SU-DHL-6 (cell line): ENCODE measurements at regions not wholly inside any gene's neighbourhood (a gene's known extent, or its start where the extent isn't known, plus 50 kb on each side); places are given as distances from the start of the nearest gene placed in this dataset.

Experiments used
- H2AFZ ChIP-seq: fragments of 200-600 bp; sonication (generic); 2 replicates; pipeline ENCODE4 v1.6.1; 2014; ENCODE audit warnings: low read depth, mild to moderate bottlenecking, moderate library complexity, mixed read lengths, antibody characterized with exemption, low read length; ENCODE audit not compliant: severe bottlenecking
- H3F3A ChIP-seq: fragments of 200-600 bp; shearing (Covaris generic); 2 replicates; pipeline ENCODE4 v1.6.0; 2016; ENCODE audit warnings: antibody characterized with exemption, mild to moderate bottlenecking; ENCODE audit not compliant: insufficient read depth
- H3K27ac ChIP-seq: fragments of 200-600 bp; sonication (generic); 2 replicates; pipeline ENCODE4 v1.5.1; 2016; ENCODE audit warnings: low read depth, mild to moderate bottlenecking, low read length, moderate library complexity, mixed read lengths
- H3K27me3 ChIP-seq: fragments of 200-600 bp; sonication (generic), shearing (Covaris generic); 2 replicates; pipeline ENCODE4 v1.6.0; 2014; ENCODE audit warnings: mild to moderate bottlenecking, low read length
- H3K36me3 ChIP-seq: fragments of 200-600 bp; sonication (generic); 2 replicates; pipeline ENCODE4 v1.6.1; 2014; ENCODE audit warnings: mild to moderate bottlenecking, low read length, mixed read lengths
- H3K4me2 ChIP-seq: fragments of 300-600, 200-600 bp; shearing (Covaris generic), sonication (generic); 2 replicates; pipeline ENCODE4 v1.6.0; 2014; ENCODE audit warnings: low read length, low read depth, mild to moderate bottlenecking; ENCODE audit not compliant: poor library complexity, severe bottlenecking
- H3K4me3 ChIP-seq: fragments of 200-600 bp; sonication (generic); 2 replicates; pipeline ENCODE4 v1.5.1; 2014; ENCODE audit warnings: antibody characterized with exemption, low read length, mild to moderate bottlenecking, mixed read lengths; ENCODE audit not compliant: insufficient read depth, poor library complexity, severe bottlenecking
- H3K79me2 ChIP-seq: fragments of 200-600 bp; sonication (generic); 2 replicates; pipeline ENCODE4 v1.6.1; 2014; ENCODE audit warnings: mild to moderate bottlenecking, low read length, moderate library complexity; ENCODE audit not compliant: insufficient read depth
- H3K9ac ChIP-seq: fragments of 200-600 bp; sonication (generic); 2 replicates; pipeline ENCODE4 v1.7.0; 2014; ENCODE audit warnings: mild to moderate bottlenecking, low read length
- H3K9me2 ChIP-seq: fragments of 200-600 bp; sonication (generic); replicated peaks from 2 replicates; pipeline ENCODE4 v1.6.1; 2014; ENCODE audit warnings: low read length; ENCODE audit not compliant: insufficient read depth
- H3K9me3 ChIP-seq: fragments of 200-600 bp; sonication (generic); 2 replicates; pipeline ENCODE4 v1.6.1; 2014; ENCODE audit warnings: low read length, mixed read lengths; ENCODE audit not compliant: insufficient read depth
- H4K20me1 ChIP-seq: fragments of 200-600 bp; sonication (generic); 2 replicates; pipeline ENCODE4 v1.6.1; 2014; ENCODE audit warnings: low read depth, mild to moderate bottlenecking, antibody characterized with exemption, low read length, moderate library complexity, mixed read lengths
- EZH2phosphoT487 ChIP-seq: fragments of 200-600 bp; sonication (generic), shearing (Covaris generic); conservative IDR thresholded peaks from 2 replicates; pipeline ENCODE4 v1.6.1; 2018; ENCODE audit warnings: mild to moderate bottlenecking, antibody characterized with exemption, low read length, moderate library complexity, mixed read lengths
- TF ChIP-seq, protein P1 (sequence below): fragments of 200-600 bp; sonication (generic); IDR thresholded peaks from one replicate; pipeline ENCODE4 v1.5.1; 2017; ENCODE audit warnings: antibody characterized with exemption, mild to moderate bottlenecking, low read length, moderate library complexity; ENCODE audit not compliant: insufficient read depth, poor library complexity, severe bottlenecking

DNA sequence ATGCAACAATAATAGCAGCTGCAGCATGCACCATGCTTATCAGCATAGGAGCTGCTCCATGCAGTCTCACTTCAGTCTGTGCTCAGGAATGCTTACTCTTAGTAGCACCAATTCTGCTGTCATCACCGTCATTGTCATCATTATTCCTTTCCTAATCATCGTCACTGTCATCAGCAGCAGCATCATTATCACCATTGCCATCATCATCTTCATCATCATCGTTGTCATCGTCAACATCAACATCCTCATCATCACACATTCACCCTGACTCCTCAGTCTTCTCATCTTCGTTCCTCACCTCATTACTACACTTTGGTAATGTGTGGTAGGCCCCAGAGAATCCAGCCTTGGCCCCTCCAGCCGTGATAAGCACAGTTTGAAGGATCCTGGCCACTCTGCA is 545.0 kb downstream of the TNS3 start:
- Histone ChIP-seq H3K4me3 (no peak overlapping the region), H3K9ac (no peak overlapping the region), H3K9me3 (no peaks in the 10 kb centered on the region), H3K79me2 (no peaks in the 10 kb centered on the region), H2AFZ (no peak overlapping the region), H3K27me3 (no peaks in the 10 kb centered on the region), H3K9me2 (no peaks in the 10 kb centered on the region), H3K27ac (no peak overlapping the region), H4K20me1 (no peaks in the 10 kb centered on the region), H3F3A (no peaks in the 10 kb centered on the region), H3K4me2 (no peak overlapping the region), H3K36me3 (no peaks in the 10 kb centered on the region)
- TF ChIP-seq, protein P1, sequence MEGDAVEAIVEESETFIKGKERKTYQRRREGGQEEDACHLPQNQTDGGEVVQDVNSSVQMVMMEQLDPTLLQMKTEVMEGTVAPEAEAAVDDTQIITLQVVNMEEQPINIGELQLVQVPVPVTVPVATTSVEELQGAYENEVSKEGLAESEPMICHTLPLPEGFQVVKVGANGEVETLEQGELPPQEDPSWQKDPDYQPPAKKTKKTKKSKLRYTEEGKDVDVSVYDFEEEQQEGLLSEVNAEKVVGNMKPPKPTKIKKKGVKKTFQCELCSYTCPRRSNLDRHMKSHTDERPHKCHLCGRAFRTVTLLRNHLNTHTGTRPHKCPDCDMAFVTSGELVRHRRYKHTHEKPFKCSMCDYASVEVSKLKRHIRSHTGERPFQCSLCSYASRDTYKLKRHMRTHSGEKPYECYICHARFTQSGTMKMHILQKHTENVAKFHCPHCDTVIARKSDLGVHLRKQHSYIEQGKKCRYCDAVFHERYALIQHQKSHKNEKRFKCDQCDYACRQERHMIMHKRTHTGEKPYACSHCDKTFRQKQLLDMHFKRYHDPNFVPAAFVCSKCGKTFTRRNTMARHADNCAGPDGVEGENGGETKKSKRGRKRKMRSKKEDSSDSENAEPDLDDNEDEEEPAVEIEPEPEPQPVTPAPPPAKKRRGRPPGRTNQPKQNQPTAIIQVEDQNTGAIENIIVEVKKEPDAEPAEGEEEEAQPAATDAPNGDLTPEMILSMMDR, result no peak

DNA sequence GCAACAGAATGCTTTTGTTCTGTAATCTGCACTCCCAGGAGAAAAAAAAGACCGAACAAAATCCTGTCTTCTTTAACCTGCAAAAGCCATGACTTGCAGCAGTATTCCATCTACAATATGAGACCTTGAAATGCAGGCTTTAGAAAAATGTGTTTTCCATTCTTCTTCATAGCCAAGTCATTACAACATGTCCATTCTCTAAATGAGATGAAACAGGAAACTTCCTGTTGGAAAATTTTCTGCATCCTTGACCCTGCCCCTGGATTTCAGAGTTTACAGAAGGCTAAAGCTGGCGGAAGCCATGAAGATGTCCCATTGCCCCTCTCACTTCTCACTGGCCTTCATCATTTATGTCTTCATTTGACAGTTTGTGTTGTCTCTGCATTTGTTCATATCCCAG is 546.4 kb downstream of the TNS3 start:
- Histone ChIP-seq H3K9me3 (no peaks in the 10 kb centered on the region), H3K27ac (no peak overlapping the region), H4K20me1 (no peaks in the 10 kb centered on the region), H3K4me3 (no peak overlapping the region), H2AFZ (no peak overlapping the region), H3K9me2 (no peaks in the 10 kb centered on the region), H3K27me3 (no peaks in the 10 kb centered on the region), H3K79me2 (no peaks in the 10 kb centered on the region), H3K36me3 (no peaks in the 10 kb centered on the region), H3K9ac (no peak overlapping the region), H3K4me2 (no peak overlapping the region), H3F3A (no peaks in the 10 kb centered on the region)
- no peak for TF ChIP-seq EZH2phosphoT487
- TF ChIP-seq, protein P1, result no peak

DNA sequence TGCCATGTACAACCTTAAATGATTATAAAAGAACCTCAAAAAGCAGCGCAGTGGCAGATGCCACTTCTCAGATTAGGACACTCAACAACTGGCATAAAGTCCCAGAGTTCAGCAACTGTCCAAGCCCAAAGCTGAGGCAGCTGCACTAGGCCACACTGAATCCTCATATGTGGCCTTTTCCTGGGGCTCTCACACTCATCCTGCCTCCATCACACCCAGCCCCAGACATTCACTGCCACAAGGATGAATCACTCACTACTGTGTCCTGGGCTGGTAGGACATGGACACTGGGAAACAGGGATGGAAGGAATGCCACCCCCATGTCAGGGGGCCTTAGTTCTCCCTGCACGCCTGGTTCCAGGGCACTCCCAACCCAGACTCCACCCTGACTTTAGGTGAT is 547.7 kb downstream of the TNS3 start:
- Histone ChIP-seq H3K27ac (no peak overlapping the region), H3K9me3 (no peaks in the 10 kb centered on the region), H3K27me3 (no peaks in the 10 kb centered on the region), H3K9me2 (no peaks in the 10 kb centered on the region), H3K4me2 (no peak overlapping the region), H3K4me3 (no peak overlapping the region), H3K79me2 (no peaks in the 10 kb centered on the region), H4K20me1 (no peaks in the 10 kb centered on the region), H3K36me3 (no peaks in the 10 kb centered on the region), H2AFZ (no peak overlapping the region), H3K9ac (no peak overlapping the region), H3F3A (no peaks in the 10 kb centered on the region)
- no peak for TF ChIP-seq EZH2phosphoT487
- TF ChIP-seq, protein P1, result no peak

DNA sequence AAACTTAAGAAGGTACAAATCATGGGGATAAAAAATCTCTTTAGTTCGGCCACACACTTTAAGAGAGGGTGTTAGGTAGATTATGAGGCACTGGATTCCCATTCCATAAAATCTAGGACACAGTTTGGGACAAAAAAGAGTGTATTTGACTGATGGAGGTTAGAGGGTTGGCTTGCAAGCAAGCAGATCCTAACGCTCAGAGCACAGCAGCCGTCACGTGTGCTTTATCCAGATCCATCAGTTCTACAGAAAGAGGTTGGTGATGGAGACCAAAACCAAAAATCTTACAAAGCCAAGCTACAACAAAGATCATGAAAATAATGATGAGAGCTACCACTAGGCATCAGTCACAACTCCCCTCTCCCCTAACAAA is 549.4 kb downstream of the TNS3 start:
- Histone ChIP-seq H3K27me3 (no peaks in the 10 kb centered on the region), H3K9me2 (no peaks in the 10 kb centered on the region), H3K4me3 (no peak overlapping the region), H2AFZ (no peak overlapping the region), H3K9ac (no peak overlapping the region), H3K9me3 (no peaks in the 10 kb centered on the region), H3F3A (no peaks in the 10 kb centered on the region), H3K4me2 (no peak overlapping the region), H3K36me3 (no peaks in the 10 kb centered on the region), H3K27ac (no peak overlapping the region), H4K20me1 (no peaks in the 10 kb centered on the region), H3K79me2 (no peaks in the 10 kb centered on the region)
- TF ChIP-seq EZH2phosphoT487, result no peak
- TF ChIP-seq, protein P1, result no peak
